UCSD-AML1 (cell line): ENCODE measurements at regions not wholly inside any gene's neighbourhood (a gene's known extent, or its start where the extent isn't known, plus 50 kb on each side); places are given as distances from the start of the nearest gene placed in this dataset.

Experiments used
- DNase-seq: peaks from one replicate; lab custom pipeline; 2025; ENCODE audit not compliant: unreplicated experiment; lab: John Stamatoyannopoulos, UW

DNA sequence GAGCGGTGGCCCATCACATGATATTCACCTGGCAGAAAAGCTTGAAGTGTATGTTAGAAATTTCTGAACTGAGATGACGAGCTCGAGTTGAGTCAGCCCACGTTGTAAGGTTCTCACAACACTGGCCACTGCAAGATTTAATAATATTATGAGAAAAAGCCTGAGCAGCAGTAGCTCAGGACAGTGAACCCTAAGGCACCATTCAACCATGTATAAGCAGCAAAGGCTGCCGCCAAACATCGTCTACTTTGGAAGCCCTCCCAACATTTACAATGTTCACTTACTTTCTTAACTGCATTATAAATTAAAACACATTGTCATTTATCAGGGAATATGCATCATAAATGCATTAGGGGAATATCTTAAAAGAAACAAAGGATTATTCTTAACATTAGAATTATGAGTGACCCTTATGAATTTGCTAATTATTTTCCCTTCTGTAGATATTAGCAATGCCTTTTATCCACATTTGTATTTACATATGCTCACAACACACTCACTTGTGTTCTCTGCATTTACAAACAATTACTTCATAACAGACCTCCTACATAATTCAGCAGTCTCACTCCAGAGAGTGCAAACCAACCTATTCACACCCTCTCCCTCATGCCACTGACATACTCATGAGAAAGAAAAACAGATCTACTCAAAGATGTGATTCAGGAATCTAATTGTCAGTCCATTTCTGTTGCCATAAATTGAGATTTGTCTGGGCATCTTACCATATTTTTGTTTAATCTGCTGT lies 57.7 kb upstream of the CARD18 start:
- DNase-seq = no peak

DNA sequence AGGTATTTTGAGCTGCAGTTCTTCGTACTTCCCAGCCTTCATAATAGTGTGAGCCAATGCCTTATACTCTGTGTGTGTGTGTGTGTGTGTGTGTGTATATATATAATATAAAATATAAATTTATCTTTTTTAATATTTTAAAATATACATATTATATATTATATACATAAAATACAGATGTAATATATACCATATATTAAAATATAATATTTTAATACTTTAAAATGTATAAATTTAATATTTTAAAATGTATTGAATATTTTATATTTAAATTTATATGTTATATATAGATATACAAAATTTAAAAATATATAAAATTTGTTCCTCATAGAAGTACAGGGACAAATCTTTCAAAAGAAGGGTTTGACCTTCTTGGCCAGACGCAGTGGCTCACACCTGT lies 53.7 kb upstream of the CARD18 start:
- no peak for DNase-seq

DNA sequence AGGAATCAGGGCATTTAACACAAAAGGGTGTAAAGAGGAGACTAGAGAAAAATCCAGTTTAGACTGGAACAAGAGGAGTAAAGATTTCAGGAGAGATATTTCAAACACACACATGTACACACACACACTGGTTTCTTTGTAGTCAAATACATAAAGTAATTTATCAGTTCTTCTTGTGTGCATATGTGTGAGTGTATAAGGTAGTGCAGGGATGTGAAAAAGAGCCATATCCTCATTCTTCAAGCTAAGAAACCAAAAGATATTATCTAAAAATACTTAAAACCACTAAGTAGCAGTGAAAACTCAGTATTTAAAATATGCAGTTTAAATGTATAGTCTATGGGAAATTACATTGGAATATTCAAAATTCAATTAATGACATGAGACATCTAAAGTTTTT lies 52.5 kb upstream of the CARD18 start:
- DNase-seq = no peak

DNA sequence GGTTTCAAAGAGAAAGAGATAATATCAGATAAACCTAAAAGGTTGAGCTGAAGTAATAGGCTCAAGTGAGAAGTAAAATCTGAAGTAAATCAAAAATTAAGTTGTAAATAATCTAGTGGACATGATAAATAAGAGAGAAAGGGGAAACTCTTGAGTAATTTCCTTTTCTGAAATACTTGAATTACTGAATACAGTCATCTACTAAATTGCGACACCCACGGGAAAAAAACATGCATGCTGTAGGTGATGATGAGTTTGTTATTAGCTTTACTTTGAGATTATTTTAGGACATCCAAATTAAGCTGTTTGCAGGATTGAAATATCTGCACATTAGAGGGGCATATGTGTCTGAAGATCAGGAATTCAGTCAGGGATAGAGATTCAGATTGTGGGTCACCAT lies 50.0 kb upstream of the CARD18 start:
- no peak for DNase-seq
